ENCODE measurements at regions not wholly inside any gene's neighbourhood (a gene's known extent, or its start where the extent isn't known, plus 50 kb on each side); places are given as distances from the start of the nearest gene placed in this dataset.

DNA sequence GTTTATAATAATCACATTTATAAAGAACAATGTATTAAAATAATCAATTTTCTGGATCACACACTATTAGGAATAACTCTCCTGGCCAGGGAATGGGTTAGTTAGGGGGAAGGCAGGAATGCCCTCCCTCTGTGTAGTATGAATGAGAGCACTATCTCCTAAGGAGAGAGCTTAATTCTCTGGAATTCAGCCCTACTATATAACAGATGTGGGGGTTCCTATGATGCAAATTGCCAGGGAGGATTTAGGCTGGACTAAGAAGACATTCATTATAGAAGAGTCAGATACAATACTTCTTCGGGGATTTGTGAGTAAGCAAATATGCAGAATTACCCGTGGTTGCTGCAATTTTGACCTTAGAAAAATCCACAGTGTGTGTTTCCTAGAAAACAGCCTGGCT lies 250.1 kb upstream of the VRK2 start (continued):
- TF ChIP-seq BRCA1 (IDR thresholded peaks at IDR 0.05; ENCODE audit: low read depth, low read length) (no peak), EGR1 (IDR thresholded peaks at IDR 0.05; ENCODE audit: borderline replicate concordance, low read depth, low read length) (no peak), MAFK (IDR thresholded peaks at IDR 0.05; ENCODE audit: low read depth, low read length) (no peak), EP300 (IDR thresholded peaks at IDR 0.05; ENCODE audit: borderline replicate concordance in 1 of 2, low read depth in 2 of 2, low read length in 2 of 2) (peak in 1 of 2 experiments; percentile 86; a peak in 1 of 3 replicates), GABPA (IDR thresholded peaks at IDR 0.05; ENCODE audit: borderline replicate concordance, insufficient read depth, low read length) (no peak), SUZ12 (IDR thresholded peaks at IDR 0.05; ENCODE audit: low read length) (no peak), TEAD4 (IDR thresholded peaks at IDR 0.05; ENCODE audit: low read depth, low read length) (peak; percentile 98), RAD21 (IDR thresholded peaks at IDR 0.05 in 1 of 2, conservative IDR thresholded peaks at IDR 0.05 in 1 of 2; ENCODE audit: low read depth in 2 of 2, low read length in 2 of 2) (no peak; a peak in 1 of 4 replicates), CEBPB (IDR thresholded peaks at IDR 0.05; ENCODE audit: low read depth, low read length) (0 out of 2 replicates have a peak, but pooled peaks have one; percentile 33)
- TF ChIP-seq, protein P1, sequence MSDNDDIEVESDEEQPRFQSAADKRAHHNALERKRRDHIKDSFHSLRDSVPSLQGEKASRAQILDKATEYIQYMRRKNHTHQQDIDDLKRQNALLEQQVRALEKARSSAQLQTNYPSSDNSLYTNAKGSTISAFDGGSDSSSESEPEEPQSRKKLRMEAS (IDR thresholded peaks at IDR 0.05): no peak
- TF ChIP-seq, protein P2, sequence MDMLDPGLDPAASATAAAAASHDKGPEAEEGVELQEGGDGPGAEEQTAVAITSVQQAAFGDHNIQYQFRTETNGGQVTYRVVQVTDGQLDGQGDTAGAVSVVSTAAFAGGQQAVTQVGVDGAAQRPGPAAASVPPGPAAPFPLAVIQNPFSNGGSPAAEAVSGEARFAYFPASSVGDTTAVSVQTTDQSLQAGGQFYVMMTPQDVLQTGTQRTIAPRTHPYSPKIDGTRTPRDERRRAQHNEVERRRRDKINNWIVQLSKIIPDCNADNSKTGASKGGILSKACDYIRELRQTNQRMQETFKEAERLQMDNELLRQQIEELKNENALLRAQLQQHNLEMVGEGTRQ (IDR thresholded peaks at IDR 0.05; ENCODE audit: low read length): no peak

Data from H1 (cell line).